ENCODE measurements at regions not wholly inside any gene's neighbourhood (a gene's known extent, or its start where the extent isn't known, plus 50 kb on each side); places are given as distances from the start of the nearest gene placed in this dataset.
"Not testable (repeated sequence)": the region's sequence is repeated elsewhere in the genome, so short reads cannot be mapped to it uniquely, and the experiment has no call there.

DNA sequence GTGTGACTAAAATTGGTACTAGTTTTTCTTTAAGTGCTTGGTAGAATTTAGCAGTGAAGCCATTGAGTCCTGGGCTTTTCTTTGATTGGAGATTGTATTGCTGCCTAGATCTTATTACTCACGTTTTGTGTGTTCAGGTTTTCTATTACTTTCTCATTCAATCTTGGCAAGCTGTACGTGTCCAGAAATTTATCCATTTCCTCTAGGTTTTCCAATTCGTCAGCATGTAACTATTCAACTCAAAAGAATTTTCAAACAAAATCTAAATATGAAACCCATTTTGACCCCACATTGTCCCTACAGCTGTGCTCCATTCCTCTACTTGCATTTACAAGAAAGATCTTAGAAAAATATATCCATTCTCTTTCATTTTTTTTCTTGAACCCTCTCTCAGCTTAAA lies 1613.4 kb upstream of the SEL1L start:
- DNase-seq, result no peak

DNA sequence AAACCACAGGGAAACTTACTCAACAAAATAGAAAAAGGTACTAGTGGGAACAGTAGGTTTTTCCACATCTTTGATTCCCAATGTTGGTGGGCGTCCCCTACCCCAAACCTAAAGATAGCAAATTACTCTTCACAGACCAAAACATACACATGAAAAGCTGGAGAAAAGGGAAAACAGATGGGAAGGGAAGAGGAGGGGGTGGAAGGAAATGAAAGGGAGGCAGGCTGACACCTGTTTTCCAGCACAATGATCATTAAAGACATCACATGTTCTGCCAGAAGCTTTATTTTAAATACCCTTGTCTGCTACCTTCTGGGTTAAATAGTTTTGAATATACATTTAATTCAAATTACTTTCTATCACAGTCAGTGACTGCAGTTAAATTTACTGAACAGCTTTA lies 1617.9 kb upstream of the SEL1L start:
- no peak for DNase-seq

DNA sequence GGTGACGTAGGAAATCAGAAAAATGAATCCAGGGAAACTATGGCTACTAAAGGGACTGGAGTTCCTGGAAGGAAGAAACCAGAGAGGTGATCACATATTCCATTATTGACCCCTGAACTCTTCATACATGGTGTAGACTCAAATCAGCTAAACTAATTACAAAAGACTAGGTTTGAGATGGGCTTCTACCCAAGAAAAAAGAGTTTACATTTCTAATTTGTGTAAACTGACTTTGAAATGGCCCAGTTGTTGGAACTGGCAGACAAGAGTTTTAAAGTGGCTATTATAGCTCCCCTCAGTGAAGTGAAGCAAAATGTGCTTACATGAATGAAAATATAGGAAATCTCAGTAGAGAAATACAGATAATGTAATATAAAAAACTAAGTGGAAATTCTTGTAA lies 1619.4 kb upstream of the SEL1L start:
- DNase-seq, result no peak

DNA sequence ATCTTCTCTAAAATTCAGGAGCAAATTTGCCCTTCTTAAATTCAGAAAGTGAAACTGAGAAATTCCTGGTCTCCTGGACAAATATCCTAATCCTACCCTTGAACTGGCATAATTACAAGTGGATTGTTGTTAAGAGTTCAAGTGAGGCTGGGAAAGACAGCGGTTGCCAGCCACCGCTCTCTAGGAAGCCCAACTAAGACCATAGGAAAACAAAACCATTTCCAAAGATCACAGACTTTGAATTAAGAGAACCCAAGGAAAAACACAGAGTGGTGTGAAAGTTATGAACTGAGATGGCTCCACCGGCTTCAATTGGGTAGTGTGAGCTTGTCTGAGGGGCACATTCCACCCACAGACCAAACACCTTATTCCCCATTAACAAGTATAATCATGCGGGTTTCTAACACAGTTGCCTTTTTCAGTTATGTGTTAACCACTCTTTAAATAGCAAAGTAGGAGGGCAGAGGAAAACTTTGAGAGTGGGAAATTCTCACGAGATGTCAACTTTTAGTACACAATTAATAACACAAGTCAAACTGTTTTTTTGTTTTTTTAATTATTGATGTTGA lies 1628.8 kb upstream of the SEL1L start:
- no peak for DNase-seq

DNA sequence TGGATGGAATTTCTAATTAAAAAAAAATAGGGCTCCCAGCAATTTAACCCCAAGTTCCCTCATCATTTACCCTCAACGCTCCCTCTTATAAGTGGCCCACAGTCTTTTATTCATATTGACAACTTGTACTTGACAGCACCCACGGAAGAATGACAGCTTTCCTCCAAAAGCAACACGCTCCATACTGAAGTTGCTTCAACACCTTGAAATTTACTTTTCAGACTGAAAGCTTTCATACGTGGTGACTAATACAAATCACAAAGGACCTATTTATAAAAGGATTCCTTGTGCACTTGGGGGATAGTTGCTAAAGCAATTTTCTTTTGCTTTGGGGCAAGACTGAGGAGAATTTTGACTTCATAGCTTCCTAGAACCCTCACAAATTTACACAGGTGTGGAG lies 1629.4 kb upstream of the SEL1L start:
- no peak for DNase-seq

DNA sequence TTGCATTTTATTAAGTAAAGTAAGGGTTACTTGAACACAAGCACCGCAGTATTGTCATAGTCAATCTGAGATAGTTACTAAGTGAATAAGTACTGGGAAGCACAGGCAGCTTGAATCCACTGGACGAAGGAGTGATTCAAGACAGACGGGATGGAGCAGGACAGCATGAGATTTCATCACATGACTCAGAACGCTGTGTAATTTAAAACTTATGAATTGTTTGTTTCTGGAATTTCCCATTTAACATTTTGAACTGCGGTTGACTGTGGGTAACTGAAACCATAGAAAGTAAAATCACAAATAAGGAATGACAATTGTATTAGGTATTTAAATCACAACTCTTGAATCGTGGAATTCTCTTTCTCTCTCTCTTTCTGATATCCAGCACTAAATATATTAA lies 1630.4 kb upstream of the SEL1L start:
- DNase-seq, result no peak

DNA sequence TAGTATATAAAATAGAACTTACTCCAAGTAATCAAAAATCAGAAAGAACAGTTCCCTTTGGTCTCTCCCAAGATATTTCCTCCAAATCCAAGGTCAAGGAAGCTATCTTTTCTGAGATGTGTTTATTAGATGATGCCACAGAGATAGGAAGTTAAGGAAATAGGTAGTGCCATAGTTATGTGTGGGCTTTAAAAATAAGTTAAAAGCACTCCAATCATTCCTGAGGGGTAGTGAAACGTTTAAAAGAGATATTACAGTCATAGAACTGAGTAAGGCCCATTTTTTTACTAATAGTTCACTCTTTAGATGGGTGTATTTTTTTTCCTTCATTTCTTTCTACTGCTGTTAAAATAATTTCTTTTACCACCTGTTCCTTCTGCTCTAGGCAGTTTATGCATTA lies 1630.9 kb upstream of the SEL1L start:
- DNase-seq, result no peak

DNA sequence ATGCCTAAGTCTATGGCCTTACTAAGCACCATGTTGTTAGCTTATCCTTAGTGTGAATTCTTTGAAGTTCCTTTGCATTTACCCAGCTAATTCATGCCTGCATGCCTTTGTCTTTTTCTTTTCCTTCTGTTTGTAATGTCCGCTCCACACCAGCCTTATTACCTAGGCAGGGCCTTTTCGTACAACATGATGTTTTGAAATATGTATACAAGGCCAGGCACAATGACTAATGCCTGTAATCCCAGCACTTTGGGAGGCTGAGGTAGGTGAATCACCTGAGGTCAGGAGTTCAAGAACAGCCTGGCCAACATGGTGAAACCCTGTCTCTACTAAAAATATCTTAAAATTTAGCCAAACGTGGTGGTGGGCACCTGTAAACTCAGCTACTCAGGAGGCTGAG lies 1636.5 kb upstream of the SEL1L start:
- DNase-seq, result no peak

DNA sequence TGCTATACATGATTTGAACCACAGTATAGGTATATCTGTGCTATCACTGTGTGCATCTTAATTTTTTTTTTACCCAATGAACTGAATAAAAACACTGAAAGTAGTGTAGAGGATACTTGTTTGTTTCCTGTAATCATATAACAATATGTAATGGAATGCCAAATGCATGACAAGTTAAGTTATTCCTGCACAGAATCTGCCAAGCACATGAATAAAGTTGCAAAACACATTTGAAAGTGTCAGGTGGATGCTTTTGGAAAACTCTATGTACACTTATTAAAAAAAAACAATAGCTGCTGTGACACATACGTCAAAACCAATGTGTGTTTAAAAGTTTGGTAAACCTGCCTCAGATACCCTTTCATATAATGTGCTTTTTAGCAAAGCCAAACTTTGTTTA lies 1638.1 kb upstream of the SEL1L start:
- no peak for DNase-seq

DNA sequence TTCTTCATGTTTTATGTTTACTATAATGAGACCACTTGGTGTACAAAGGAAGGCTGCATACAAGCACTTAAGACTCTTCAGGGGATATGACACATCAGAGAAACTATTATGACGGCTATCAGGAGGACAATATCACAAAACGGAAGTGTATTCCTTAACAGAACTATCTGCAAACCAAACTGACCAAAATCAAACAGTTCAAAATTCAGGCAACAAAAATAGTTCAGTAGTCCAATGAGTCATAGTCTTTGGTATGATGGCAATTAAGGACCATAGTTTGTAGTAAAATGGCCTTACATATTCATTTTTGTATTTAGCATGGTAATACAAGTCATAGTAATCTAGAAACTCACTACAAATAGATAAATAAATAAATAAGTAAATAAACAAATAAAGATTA lies 1638.7 kb upstream of the SEL1L start:
- DNase-seq, result no peak

DNA sequence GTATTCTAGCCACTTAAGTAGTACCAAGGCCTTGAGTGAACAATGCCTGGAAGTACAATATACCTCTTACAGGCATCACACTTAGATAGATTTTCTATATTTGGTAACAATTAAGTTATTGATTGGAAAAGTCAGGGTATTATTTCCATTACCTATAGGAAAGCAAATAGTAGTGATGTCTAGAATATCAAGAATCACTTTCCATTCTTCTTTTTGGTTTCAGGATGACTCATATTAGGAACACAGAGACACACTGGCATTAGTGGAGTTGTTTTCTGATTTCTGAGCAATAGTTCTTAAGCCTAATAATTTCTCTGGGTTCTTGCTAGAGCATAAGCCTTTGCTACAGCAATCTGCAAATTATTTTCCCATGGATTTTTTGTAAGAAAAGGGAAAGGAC lies 1640.0 kb upstream of the SEL1L start:
- no peak for DNase-seq

DNA sequence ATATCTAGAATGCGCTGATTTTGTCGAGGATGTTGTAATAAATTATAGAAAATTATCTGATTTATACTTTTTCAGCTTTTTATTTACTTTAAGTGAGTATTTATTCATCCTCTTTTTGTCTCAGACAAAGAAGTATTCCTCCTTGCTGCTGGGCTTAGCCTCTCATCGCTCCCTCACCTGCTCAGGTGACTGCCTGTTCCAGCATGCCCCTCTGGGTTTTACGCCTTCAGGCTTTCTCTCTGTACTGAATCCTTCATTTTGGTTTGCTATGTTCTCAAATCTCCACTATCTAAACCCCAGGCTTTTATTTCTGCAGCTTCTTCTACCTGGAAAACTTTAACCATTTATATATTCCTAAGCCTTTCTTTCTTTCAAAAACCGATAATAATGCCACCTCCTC lies 1650.9 kb upstream of the SEL1L start:
- DNase-seq, result no peak

DNA sequence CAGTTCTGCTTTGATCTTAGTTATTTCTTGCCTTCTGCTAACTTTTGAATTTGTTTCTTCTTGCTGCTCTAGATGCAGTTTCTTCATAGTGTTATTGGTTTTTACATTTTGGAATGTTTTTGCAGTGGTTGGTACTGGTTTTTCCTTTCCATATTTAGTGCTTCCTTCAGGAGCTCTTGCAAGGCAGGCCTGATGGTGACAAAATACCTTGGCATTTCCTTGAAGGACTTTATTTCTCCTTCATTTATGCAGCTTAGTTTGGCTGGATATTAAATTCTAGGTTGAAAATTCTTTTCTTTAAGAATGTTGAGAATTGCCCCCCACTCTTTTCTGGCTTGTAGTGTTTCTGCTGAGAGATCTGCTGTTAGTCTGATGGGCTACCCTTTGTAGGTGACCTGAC lies 1654.7 kb upstream of the SEL1L start:
- not testable (repeated sequence) for DNase-seq

DNA sequence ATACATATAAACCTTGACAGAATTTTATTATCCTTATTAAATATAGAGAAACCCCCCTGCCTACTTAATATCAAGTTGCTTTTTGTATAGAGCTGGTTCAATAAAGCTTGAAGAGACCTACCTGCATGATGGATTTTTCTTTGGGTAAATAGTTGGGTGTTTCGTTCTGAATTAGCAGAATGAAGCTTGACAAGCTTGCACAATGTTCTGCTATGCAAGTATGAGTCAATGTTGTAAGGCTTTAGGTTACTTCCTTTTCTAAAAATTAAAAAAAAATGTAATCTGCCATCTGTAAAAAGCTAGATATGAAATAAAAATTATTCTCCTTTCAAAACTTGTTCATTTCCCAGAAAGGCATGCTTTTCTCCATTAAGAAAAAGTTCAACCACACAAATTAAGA lies 1662.6 kb upstream of the SEL1L start:
- DNase-seq, result peak; percentile 10 to 17

DNA sequence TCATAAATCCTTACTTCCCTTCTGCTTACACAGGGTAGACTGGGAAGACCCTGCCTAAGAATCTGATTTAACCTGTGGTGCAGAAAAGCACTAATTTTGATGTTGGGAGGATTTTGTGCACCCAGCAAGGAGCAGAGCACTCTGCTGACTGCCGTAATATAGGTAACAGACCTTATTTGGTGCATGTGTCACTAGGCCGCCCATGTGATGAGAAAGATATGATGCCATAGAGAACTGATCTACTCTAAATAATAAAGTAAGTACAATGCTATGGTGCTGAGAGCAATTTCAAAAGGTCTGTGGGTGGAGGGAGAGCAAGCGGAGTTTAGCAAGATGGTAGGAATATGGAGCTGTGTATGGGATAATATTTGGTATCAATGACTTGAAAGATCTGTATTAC lies 1663.6 kb upstream of the SEL1L start:
- DNase-seq, result no peak

DNA sequence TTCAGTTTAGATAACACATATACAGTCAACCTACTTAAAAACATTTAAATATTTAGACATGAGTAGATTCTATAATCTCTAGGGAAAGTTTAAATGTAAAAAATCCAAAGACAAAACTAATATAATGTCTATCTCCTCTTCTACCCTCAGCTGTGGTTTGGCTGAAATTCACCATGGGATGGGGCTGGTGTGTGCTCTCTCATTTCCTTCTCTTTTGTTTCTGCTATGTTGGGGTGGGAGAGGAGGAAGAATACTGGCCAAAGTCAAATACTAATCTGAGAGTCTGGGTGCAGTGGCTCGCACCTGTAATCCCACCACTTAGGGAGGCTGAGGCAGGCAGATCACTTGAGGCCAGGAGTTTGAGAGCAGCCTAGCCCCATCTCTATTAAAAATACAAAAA lies 1673.9 kb upstream of the SEL1L start:
- DNase-seq, result no peak

DNA sequence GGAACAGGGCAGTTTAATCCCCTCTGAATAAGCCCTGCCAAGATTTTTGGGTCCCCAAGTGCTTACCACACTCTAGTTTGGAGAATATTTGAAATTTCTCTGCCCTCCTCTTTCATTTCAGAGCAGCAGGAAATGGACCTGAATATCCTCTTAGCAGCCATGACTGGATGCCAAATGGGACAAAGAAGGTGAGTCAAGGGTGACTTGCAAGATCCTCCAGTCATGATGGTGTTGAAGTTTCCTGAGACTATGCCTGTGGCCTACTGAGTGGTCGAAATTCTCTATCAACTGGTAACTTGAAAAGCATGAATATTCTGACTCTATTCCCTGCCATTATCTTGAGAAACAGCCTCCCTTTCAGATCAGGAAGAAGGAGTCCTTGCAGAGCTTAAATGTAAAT lies 1674.7 kb upstream of the SEL1L start:
- DNase-seq, result no peak

DNA sequence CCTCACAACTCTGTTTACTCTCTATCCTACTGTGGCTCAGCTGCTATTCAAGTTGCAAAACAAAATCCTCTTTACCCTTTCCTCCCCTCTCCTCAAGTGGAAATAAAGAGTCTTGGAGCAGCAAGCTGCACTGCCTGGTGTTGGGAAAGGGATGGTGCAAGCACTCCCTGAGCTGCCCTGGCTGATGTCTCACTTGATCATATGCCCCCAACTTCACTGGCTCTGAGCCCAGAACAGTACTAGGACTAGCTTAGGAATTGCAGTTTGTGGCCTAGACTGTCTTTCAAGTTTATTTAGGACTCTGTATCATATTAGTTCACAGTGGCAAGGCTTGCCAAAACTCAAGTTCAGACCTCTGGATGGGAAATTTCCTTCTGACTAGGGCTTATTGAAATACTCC lies 1683.8 kb upstream of the SEL1L start:
- no peak for DNase-seq

DNA sequence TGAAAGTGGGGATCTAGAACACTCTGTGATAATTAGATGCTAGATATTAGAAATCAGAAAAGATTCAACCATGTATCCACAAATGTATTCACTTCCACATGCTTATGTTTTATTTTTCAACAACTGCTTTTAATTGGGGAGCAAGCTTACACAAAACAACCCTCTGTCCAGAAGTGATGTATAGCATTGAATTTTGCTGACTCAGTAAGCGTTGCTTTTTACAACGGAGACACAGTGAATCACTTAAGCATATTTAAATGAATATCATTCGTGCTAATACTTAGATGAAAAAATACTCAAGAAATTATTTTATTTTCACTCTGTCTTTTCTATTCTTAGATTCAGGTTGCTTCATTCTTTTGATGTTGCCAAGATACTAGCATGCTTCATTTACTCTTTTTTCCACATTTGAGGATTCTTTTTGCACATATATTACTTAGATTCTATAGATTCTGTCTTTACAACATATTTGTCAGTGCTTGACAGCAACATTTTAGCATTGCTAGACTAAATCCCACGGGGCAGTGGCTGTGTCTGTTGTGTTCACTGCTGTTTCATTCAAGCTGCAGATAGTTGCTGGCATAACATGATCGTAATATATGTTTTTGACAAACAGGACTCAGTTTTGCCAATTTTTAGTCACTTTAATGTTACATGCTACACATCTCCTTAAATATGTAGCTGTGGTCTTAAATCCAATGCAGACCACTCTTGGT lies 1714.4 kb upstream of the SEL1L start:
- no peak for DNase-seq

DNA sequence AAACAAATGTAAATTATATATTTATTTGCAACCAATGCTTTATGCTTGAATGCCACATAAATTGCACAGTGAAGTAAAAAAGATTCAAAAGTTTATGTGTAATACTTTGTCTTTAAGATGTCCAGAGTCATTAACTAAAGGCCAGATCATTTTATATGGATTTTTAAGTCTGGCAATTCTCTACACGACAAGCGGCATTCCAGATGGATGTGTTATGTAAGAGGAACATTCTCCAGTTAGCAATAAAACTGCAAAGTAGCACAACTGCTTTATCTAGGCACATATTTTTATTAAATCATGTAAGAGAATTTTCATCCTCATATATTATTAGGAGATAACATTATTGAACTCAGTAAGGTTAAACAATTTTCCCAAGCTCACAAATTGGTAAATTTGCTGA lies 1717.7 kb upstream of the SEL1L start:
- no peak for DNase-seq

DNA sequence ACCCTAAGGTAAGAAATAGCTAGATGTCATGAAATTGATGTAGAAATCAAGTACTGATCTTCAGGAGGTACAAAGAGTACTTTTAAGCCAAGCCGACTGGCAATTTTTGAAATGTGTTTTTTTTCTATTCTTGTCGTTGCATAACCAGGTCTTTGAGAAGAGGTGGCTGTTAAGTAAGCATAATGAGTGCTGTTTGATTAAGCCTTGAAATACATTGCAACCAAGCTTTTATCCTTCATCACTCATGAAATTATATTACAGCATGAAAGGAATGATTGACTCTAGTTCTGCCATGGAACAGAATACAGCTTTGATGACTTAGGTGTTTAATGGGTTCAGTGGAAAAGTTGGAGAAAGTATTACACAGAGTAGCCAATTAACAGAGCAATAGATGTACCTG lies 1720.2 kb upstream of the SEL1L start:
- DNase-seq, result no peak

DNA sequence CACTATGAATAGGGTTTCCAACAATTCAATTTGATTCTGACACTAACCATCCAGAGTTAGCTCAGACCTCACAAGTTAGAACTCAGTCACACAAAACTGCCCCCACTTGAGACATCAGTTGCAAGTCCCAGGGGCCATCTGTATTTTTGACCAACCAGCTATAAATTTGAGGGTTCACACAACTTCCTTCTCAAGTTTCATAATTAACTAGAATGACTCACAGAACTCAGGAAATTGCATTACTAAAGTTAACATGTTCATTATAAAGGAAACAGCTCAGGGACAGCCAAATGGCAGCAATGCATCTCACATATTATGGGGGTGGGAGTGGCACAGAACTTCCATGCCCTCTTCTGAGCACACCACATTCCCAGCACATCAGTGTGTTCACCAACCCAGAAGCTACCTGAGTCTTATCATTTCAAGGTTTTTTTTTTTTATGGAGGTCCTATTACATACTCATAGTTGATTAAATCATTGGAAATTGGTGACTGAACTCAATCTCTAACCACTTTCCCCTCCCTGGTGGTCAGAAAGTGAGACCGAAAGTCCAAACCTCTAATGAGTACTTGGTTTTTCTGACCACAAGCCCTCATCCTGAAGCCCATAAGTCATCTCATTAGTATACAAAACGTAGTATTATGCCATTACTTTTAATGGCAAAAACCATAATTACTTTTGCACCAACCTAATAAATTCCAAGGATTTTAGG lies 1721.5 kb upstream of the SEL1L start:
- DNase-seq, result peak; percentile 60 to 79

DNA sequence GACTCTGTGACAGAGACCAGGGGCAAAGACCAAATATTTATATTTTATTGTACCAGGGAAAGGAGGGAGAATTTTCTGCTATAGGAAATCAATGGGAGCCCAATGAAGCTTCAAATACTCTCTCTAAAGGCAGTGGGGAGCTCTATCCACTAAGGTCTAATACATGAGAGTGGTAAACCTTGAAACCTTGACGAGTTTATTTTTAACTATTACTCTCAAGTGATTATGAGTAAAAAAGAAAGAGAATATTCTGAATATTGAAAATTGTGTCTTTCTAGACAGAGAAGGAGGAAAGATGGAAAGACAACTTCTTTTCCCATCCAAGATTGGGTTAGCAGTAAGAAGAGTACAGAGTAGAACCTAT lies 1722.1 kb upstream of the SEL1L start:
- DNase-seq, result no peak

Data from inflammatory macrophage (primary cell).